Body of pancreas (tissue), 4 donors: ENCODE measurements at regions not wholly inside any gene's neighbourhood (a gene's known extent, or its start where the extent isn't known, plus 50 kb on each side); places are given as distances from the start of the nearest gene placed in this dataset.

Experiments used
- POLR2A ChIP-seq, 3 donors: fragments of 450-650 bp; IDR thresholded peaks; one replicate each; pipeline ENCODE4 v1.6.1; 2016; ENCODE audit warnings: antibody characterized with exemption in 3 of 3, mild to moderate bottlenecking in 2 of 3
- TF ChIP-seq, protein P1 (sequence below), 7 experiments: fragments of 450-650 bp in 4 of 7; fragments of 200-600 bp in 3 of 7; sonication (generic) in 3 of 7; IDR thresholded peaks; one replicate each; pipeline ENCODE4 v1.5.1; 2016 to 2019; ENCODE audit warnings: antibody characterized with exemption in 7 of 7

DNA sequence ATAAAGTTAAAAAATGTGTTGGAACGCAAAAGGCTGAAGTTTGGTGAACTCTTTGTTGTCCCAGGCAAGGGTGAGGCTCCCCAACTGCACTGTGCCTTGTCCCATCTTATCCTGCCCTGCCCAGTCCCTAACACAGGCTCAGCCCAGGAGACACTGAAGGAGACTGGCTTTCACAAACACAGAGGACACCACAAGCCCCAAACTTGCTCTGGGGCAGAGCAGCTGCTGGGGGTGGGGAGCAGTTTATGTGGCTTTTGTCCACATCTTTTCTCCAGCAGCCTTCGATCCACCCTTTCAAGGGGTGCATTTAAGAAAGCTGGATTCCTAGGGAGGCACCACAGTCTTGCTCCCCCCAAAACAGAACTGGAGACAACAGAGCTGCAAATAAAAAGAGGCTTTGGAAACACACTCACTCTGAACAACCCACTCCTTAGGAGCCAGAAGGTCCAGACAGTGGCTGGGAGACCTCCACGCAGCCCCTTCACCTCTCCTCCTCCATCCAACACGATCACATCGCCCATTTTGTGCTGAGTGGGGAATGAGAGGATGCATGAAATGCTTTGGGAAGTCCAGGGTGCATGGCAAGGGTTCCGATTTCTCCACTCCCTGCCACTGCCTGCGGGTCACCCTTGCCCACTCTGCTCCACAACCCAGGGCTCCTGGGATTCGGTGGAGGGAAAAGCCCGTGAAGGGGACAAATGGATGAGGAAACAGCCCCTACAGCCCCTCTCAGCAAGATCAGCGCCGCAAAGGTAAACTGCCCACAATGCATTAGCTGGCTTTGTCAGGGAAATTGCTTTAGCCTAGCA, 260.5 kb upstream of the TLE3 start:
- TF ChIP-seq POLR2A (IDR thresholded peaks at IDR 0.05), result no peak
- TF ChIP-seq, protein P1, sequence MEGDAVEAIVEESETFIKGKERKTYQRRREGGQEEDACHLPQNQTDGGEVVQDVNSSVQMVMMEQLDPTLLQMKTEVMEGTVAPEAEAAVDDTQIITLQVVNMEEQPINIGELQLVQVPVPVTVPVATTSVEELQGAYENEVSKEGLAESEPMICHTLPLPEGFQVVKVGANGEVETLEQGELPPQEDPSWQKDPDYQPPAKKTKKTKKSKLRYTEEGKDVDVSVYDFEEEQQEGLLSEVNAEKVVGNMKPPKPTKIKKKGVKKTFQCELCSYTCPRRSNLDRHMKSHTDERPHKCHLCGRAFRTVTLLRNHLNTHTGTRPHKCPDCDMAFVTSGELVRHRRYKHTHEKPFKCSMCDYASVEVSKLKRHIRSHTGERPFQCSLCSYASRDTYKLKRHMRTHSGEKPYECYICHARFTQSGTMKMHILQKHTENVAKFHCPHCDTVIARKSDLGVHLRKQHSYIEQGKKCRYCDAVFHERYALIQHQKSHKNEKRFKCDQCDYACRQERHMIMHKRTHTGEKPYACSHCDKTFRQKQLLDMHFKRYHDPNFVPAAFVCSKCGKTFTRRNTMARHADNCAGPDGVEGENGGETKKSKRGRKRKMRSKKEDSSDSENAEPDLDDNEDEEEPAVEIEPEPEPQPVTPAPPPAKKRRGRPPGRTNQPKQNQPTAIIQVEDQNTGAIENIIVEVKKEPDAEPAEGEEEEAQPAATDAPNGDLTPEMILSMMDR (IDR thresholded peaks at IDR 0.05), result no peak
